ENCODE measurements at regions not wholly inside any gene's neighbourhood (a gene's known extent, or its start where the extent isn't known, plus 50 kb on each side); places are given as distances from the start of the nearest gene placed in this dataset.

- TF ChIP-seq CTCF (IDR thresholded peaks at IDR 0.05; ENCODE audit: low read depth, low read length, missing input control) (no peak), RXRA (IDR thresholded peaks at IDR 0.05) (no peak), FOXA1 (IDR thresholded peaks at IDR 0.05) (no peak), REST (IDR thresholded peaks at IDR 0.05) (no peak), MAX (IDR thresholded peaks at IDR 0.05) (no peak), RAD21 (IDR thresholded peaks at IDR 0.05) (no peak), EGR1 (IDR thresholded peaks at IDR 0.05; ENCODE audit: low read depth in 2 of 2) (no peak), SP1 (IDR thresholded peaks at IDR 0.05) (no peak), GABPA (IDR thresholded peaks at IDR 0.05 in 1 of 2, conservative IDR thresholded peaks at IDR 0.05 in 1 of 2) (no peak)
- TF ChIP-seq, protein P1, sequence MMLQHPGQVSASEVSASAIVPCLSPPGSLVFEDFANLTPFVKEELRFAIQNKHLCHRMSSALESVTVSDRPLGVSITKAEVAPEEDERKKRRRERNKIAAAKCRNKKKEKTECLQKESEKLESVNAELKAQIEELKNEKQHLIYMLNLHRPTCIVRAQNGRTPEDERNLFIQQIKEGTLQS (IDR thresholded peaks at IDR 0.05) = no peak
Measured at GRCh38 chr16:86888231-86889053, 310.1 kb downstream of the FOXL1 start.

Measured in liver (tissue), 3 donors.